Ovary (tissue), 7 donors: ENCODE measurements at regions not wholly inside any gene's neighbourhood (a gene's known extent, or its start where the extent isn't known, plus 50 kb on each side); places are given as distances from the start of the nearest gene placed in this dataset.

Experiments used
- DNase-seq, 5 donors: peaks; one replicate each; pipeline ENCODE4 v3.0.0-alpha.2; 2019 to 2020
- H3K27ac ChIP-seq, 2 donors: fragments of 200-600 bp; one replicate each; pipeline versions ENCODE4 v1.5.1 to v1.8.0; 2019 to 2022
- H3K27me3 ChIP-seq: fragments of 200-600 bp; one replicate; pipeline ENCODE4 v1.8.0; 2022
- H3K36me3 ChIP-seq: fragments of 200-600 bp; sonication (generic); one replicate; pipeline ENCODE4 v1.5.1; 2019
- H3K4me1 ChIP-seq: one replicate; pipeline ENCODE4 v1.8.1; 2013; ENCODE audit warnings: mild to moderate bottlenecking, moderate library complexity; ENCODE audit not compliant: insufficient read depth
- H3K4me3 ChIP-seq: fragments of 200-600 bp; sonication (generic); one replicate; pipeline ENCODE4 v1.5.1; 2017
- H3K9me3 ChIP-seq, 2 donors: fragments of 200-600 bp in 1 of 2; sonication (generic) in 1 of 2; one replicate each; pipeline versions ENCODE4 v1.5.1 to v1.8.1; 2013 to 2019; ENCODE audit warnings: mild to moderate bottlenecking in 1 of 2, moderate library complexity in 1 of 2
- EP300 ChIP-seq: sonication (generic); formaldehyde crosslinking; IDR thresholded peaks from one replicate; pipeline ENCODE4 v1.6.1; 2017; ENCODE audit warnings: antibody characterized with exemption
- POLR2A ChIP-seq: fragments of 450-650 bp; IDR thresholded peaks from one replicate; pipeline ENCODE4 v1.6.1; 2017; ENCODE audit warnings: antibody characterized with exemption, mild to moderate bottlenecking, moderate library complexity
- WGBS, 3 donors: extraction: QIAGEN DNeasy Blood & Tissue Kit in 1 of 3; methylation state at CpG; one replicate each; pipeline versions ENCODE4 v1.1.5 to v1.1.7; 2013 to 2017; 5-methylcytosine and 5-hydroxymethylcytosine counted together
- intact Hi-C, 4 donors: fragments of 100-400 bp; cut with DNase I; formaldehyde crosslinking; loops; one replicate each; pipeline versions ENCODE4 v1.11.0 to v1.15.1; 2022 to 2023
- TF ChIP-seq, protein P1 (sequence below), 3 donors: fragments of 450-650 bp in 2 of 3; fragments of 200-600 bp in 1 of 3; IDR thresholded peaks; one replicate each; pipeline versions ENCODE4 v1.5.1 to v1.8.0; 2016 to 2022; ENCODE audit warnings: antibody characterized with exemption in 3 of 3, mild to moderate bottlenecking in 1 of 3
- donor health status: DM: no; HTN: no; CAD: no; lungs with moderate emphysema.
- donor health status: DM: no; HTN: no; CAD: no.
- donor health status: Bipolar disorder and iron deficiency.
- donor health status: DM: no; HTN: no; CAD: no.
- donor health status: DM: yes; HTN: yes; CAD: no.

DNA sequence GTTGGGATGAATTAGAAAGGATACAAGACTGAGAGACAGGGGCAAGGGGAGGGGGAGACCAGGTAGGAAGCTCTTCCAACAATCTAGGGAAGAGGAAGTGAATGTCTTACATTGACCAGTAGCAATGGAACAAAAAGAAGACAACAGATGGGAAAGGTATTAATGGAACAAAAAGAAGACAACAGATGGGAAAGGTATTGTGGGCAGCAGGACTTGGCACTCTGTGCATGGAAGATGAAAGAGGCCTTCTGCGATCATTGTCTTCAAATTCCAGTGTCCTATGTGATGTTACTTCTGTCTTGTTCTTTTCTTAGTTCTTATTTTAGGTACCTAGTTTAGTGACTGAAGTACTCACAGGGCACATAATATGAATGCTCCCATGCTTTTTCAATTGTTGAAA lies 161.8 kb downstream of the PALM2AKAP2 start:
- no peaks in the 10 kb centered on the region for H3K27me3 ChIP-seq
- DNase-seq, result no peak

DNA sequence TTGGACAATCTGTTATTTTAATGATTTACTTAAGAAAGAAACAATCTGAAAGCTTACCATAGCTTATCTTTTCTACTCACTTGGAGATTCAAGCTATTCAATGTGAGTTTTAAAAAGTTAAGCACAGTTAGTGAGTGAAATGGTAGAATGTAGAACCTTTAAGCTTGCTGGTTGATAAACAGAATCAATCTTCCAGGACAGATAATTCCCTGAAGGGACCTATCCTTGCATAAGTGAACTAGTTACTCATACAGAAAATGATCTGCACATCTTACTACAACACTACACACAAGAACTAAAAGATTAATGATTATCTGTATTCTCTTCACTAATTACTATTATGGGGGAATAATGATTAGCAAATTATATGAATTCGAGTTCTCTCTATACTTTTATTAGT lies 165.6 kb downstream of the PALM2AKAP2 start:
- 90 to 98% (median 91%) methylated on average over 1 of the region's 1 CpG for WGBS, 3 donors
- TF ChIP-seq POLR2A (no peak), EP300 (no peak)
- TF ChIP-seq, protein P1, sequence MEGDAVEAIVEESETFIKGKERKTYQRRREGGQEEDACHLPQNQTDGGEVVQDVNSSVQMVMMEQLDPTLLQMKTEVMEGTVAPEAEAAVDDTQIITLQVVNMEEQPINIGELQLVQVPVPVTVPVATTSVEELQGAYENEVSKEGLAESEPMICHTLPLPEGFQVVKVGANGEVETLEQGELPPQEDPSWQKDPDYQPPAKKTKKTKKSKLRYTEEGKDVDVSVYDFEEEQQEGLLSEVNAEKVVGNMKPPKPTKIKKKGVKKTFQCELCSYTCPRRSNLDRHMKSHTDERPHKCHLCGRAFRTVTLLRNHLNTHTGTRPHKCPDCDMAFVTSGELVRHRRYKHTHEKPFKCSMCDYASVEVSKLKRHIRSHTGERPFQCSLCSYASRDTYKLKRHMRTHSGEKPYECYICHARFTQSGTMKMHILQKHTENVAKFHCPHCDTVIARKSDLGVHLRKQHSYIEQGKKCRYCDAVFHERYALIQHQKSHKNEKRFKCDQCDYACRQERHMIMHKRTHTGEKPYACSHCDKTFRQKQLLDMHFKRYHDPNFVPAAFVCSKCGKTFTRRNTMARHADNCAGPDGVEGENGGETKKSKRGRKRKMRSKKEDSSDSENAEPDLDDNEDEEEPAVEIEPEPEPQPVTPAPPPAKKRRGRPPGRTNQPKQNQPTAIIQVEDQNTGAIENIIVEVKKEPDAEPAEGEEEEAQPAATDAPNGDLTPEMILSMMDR (IDR thresholded peaks at IDR 0.05), result no peak
- H3K27ac ChIP-seq, result no peak overlapping the region

More for the DNA sequence above, 161.8 kb downstream of the PALM2AKAP2 start:
- 97 to 98% (median 98%) methylated on average over 1 of the region's 1 CpG for WGBS, 3 donors
- Histone ChIP-seq H3K27ac (no peak overlapping the region), H3K4me1 (peaks cover 2% of the 10 kb centered on the region), H3K4me3 (no peak overlapping the region), H3K36me3 (no peaks in the 10 kb centered on the region), H3K9me3 (no peaks in the 10 kb centered on the region)
- intact Hi-C loops, result no loop called here
- no peak for TF ChIP-seq POLR2A

DNA sequence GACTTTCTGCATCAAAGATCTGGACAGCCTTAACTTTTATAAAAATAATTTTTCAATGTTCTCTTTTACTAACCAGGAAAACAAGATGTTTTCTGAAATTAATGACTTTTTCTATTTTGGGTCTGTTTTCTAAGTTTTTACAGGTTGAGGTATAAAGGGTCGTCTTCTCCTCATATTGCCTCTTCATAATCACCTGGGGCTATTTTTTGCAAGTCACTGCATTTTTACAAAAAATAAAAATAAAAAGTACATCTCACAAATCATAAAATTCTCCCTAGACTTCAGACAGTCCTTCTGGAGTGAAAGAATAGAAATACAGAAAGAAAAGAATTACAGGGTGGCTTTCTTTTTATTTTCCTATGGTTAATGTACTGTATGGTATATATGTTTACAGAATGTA lies 168.5 kb downstream of the PALM2AKAP2 start:
- Histone ChIP-seq H3K27me3 (no peaks in the 10 kb centered on the region), H3K4me3 (no peak overlapping the region), H3K4me1 (peaks cover 2% of the 10 kb centered on the region), H3K27ac (no peak overlapping the region), H3K36me3 (no peaks in the 10 kb centered on the region), H3K9me3 (no peaks in the 10 kb centered on the region)
- no peak for DNase-seq
- TF ChIP-seq POLR2A, result no peak
- TF ChIP-seq, protein P1 (IDR thresholded peaks at IDR 0.05), result no peak
- no peak for TF ChIP-seq EP300
- intact Hi-C loops, result no loop called here
- 92 to 97% (median 93%) methylated on average over 1 of the region's 1 CpG for WGBS, 3 donors

More for the DNA sequence above, 165.6 kb downstream of the PALM2AKAP2 start:
- H3K27me3 ChIP-seq, result no peaks in the 10 kb centered on the region
- no peaks in the 10 kb centered on the region for H3K9me3 ChIP-seq
- H3K4me1 ChIP-seq, result peaks cover 2% of the 10 kb centered on the region
- H3K4me3 ChIP-seq, result no peak overlapping the region
- no peak for DNase-seq
- no peaks in the 10 kb centered on the region for H3K36me3 ChIP-seq
- intact Hi-C loops, result no loop called here

GRCh38 chr9:109950710-109951443 lies 170.9 kb downstream of the PALM2AKAP2 start:
- no peak for DNase-seq
- intact Hi-C loops, result no loop called here
- TF ChIP-seq, protein P1 (IDR thresholded peaks at IDR 0.05), result no peak
- TF ChIP-seq POLR2A (no peak), EP300 (no peak)
- 85 to 93% (median 92%) methylated on average over 7 of the region's 7 CpGs for WGBS, 3 donors
- H3K27ac ChIP-seq, result no peak overlapping the region
- H3K9me3 ChIP-seq, result no peaks in the 10 kb centered on the region
- H3K4me1 ChIP-seq, result no peaks in the 10 kb centered on the region
- H3K36me3 ChIP-seq, result no peaks in the 10 kb centered on the region
- H3K27me3 ChIP-seq, result no peaks in the 10 kb centered on the region
- no peak overlapping the region for H3K4me3 ChIP-seq

- Histone ChIP-seq H3K27ac (no peak overlapping the region), H3K9me3 (no peaks in the 10 kb centered on the region), H3K4me3 (no peak overlapping the region), H3K36me3 (no peaks in the 10 kb centered on the region), H3K27me3 (no peaks in the 10 kb centered on the region), H3K4me1 (no peaks in the 10 kb centered on the region)
- no peak for DNase-seq
- intact Hi-C loops, result no loop called here
- no peak for TF ChIP-seq EP300
- no peak for TF ChIP-seq POLR2A
- TF ChIP-seq, protein P1 (IDR thresholded peaks at IDR 0.05), result no peak
- 82 to 86% (median 83%) methylated on average over 5 of the region's 5 CpGs for WGBS, 3 donors
Observed at GRCh38 chr9:109953300-109953699, 173.3 kb downstream of the PALM2AKAP2 start.
